Urinary bladder (tissue), 3 donors: ENCODE measurements at regions not wholly inside any gene's neighbourhood (a gene's known extent, or its start where the extent isn't known, plus 50 kb on each side); places are given as distances from the start of the nearest gene placed in this dataset.

Source experiments
- DNase-seq: peaks from one replicate; pipeline ENCODE4 v3.0.0-alpha.2; 2015; ENCODE audit errors: extremely low spot score
- H3K27ac ChIP-seq: one replicate; pipeline ENCODE4 v1.5.1; 2013; ENCODE audit warnings: low read depth, mild to moderate bottlenecking, moderate library complexity
- H3K36me3 ChIP-seq: one replicate; pipeline ENCODE4 v1.6.1; 2013; ENCODE audit warnings: mild to moderate bottlenecking, moderate library complexity; ENCODE audit not compliant: insufficient read depth
- H3K4me1 ChIP-seq: one replicate; pipeline ENCODE4 v1.6.1; 2013; ENCODE audit warnings: mild to moderate bottlenecking, moderate library complexity; ENCODE audit not compliant: insufficient read depth
- H3K4me3 ChIP-seq: one replicate; pipeline ENCODE4 v1.5.1; 2013; ENCODE audit warnings: low read depth, low read length
- WGBS: extraction: QIAGEN DNeasy Blood & Tissue Kit; methylation state at CpG from one replicate; pipeline ENCODE4 v1.1.7; 2013; 5-methylcytosine and 5-hydroxymethylcytosine counted together
- donor health status: healthy with polysubstance abuse.
- donor health status: healthy.

GRCh38 chr13:95352486-95352885 lies 51.2 kb upstream of the ABCC4 start:
- 0% methylated on average over 1 of the region's 1 CpG for WGBS
- Histone ChIP-seq H3K36me3 (no peaks in the 10 kb centered on the region), H3K27ac (no peak overlapping the region), H3K4me1 (no peaks in the 10 kb centered on the region), H3K4me3 (no peak overlapping the region)
- no peak for DNase-seq

GRCh38 chr13:95354156-95354555 lies 52.9 kb upstream of the ABCC4 start:
- H3K27ac ChIP-seq = no peak overlapping the region
- no peak overlapping the region for H3K4me3 ChIP-seq
- 49% methylated on average over 2 of the region's 2 CpGs for WGBS
- no peaks in the 10 kb centered on the region for H3K36me3 ChIP-seq
- DNase-seq = no peak
- H3K4me1 ChIP-seq = no peaks in the 10 kb centered on the region

- H3K4me1 ChIP-seq = no peaks in the 10 kb centered on the region
Measured at GRCh38 chr13:95354680-95355487, 53.6 kb upstream of the ABCC4 start.

GRCh38 chr13:95355494-95355893 lies 54.2 kb upstream of the ABCC4 start:
- no peak for DNase-seq
- Histone ChIP-seq H3K36me3 (no peaks in the 10 kb centered on the region), H3K27ac (no peak overlapping the region), H3K4me1 (no peaks in the 10 kb centered on the region), H3K4me3 (no peak overlapping the region)
- 56% methylated on average over 6 of the region's 6 CpGs for WGBS

More at GRCh38 chr13:95354680-95355487, 53.6 kb upstream of the ABCC4 start:
- 37% methylated on average over 4 of the region's 4 CpGs for WGBS
- H3K27ac ChIP-seq = no peak overlapping the region
- H3K4me3 ChIP-seq = no peak overlapping the region
- no peaks in the 10 kb centered on the region for H3K36me3 ChIP-seq
- no peak for DNase-seq

GRCh38 chr13:95356916-95357315 lies 55.7 kb upstream of the ABCC4 start:
- DNase-seq = no peak
- Histone ChIP-seq H3K36me3 (no peaks in the 10 kb centered on the region), H3K4me3 (no peak overlapping the region), H3K27ac (no peak overlapping the region), H3K4me1 (peaks cover 2% of the 10 kb centered on the region)
- WGBS = 83% methylated on average over 2 of the region's 2 CpGs

GRCh38 chr13:95357875-95358274 lies 56.6 kb upstream of the ABCC4 start:
- WGBS = 65% methylated on average over 4 of the region's 4 CpGs
- H3K4me1 ChIP-seq = peaks cover 2% of the 10 kb centered on the region
- DNase-seq = no peak

GRCh38 chr13:95360052-95360451 lies 58.8 kb upstream of the ABCC4 start:
- WGBS = 69% methylated on average over 3 of the region's 3 CpGs
- H3K4me3 ChIP-seq = no peak overlapping the region
- H3K4me1 ChIP-seq = peaks cover 2% of the 10 kb centered on the region
- DNase-seq = no peak
- no peak overlapping the region for H3K27ac ChIP-seq
- no peaks in the 10 kb centered on the region for H3K36me3 ChIP-seq

More at GRCh38 chr13:95357875-95358274, 56.6 kb upstream of the ABCC4 start:
- H3K4me3 ChIP-seq = no peak overlapping the region
- H3K36me3 ChIP-seq = no peaks in the 10 kb centered on the region
- H3K27ac ChIP-seq = no peak overlapping the region

- Histone ChIP-seq H3K36me3 (no peaks in the 10 kb centered on the region), H3K4me3 (no peak overlapping the region), H3K4me1 (peaks cover 2% of the 10 kb centered on the region), H3K27ac (no peak overlapping the region)
- no peak for DNase-seq
- 76% methylated on average over 9 of the region's 9 CpGs for WGBS
Measured at GRCh38 chr13:95360464-95361097, 59.3 kb upstream of the ABCC4 start.

GRCh38 chr13:95361686-95362085 lies 60.4 kb upstream of the ABCC4 start:
- Histone ChIP-seq H3K4me1 (peaks cover 2% of the 10 kb centered on the region), H3K4me3 (no peak overlapping the region), H3K36me3 (no peaks in the 10 kb centered on the region), H3K27ac (no peak overlapping the region)
- 74% methylated on average over 3 of the region's 3 CpGs for WGBS
- DNase-seq = no peak

GRCh38 chr13:95362666-95363065 lies 61.4 kb upstream of the ABCC4 start:
- no peak for DNase-seq
- no peaks in the 10 kb centered on the region for H3K36me3 ChIP-seq
- H3K4me1 ChIP-seq = peaks cover 2% of the 10 kb centered on the region
- no peak overlapping the region for H3K4me3 ChIP-seq
- WGBS = 70% methylated on average over 5 of the region's 5 CpGs
- H3K27ac ChIP-seq = no peak overlapping the region

- Histone ChIP-seq H3K4me1 (no peaks in the 10 kb centered on the region), H3K36me3 (no peaks in the 10 kb centered on the region), H3K27ac (no peak overlapping the region), H3K4me3 (no peak overlapping the region)
- WGBS = 54% methylated on average over 6 of the region's 6 CpGs
- DNase-seq = no peak
Measured at GRCh38 chr13:95367309-95367843, 66.1 kb upstream of the ABCC4 start.

GRCh38 chr13:95368998-95369397 lies 67.7 kb upstream of the ABCC4 start:
- DNase-seq = no peak
- Histone ChIP-seq H3K4me1 (no peaks in the 10 kb centered on the region), H3K36me3 (no peaks in the 10 kb centered on the region), H3K4me3 (no peak overlapping the region), H3K27ac (no peak overlapping the region)
- 91% methylated on average over 4 of the region's 4 CpGs for WGBS

GRCh38 chr13:95375706-95376105 lies 74.5 kb upstream of the ABCC4 start:
- Histone ChIP-seq H3K4me3 (no peak overlapping the region), H3K36me3 (no peaks in the 10 kb centered on the region), H3K27ac (no peak overlapping the region), H3K4me1 (no peaks in the 10 kb centered on the region)
- 0% methylated on average over 1 of the region's 1 CpG for WGBS
- no peak for DNase-seq

- no peak overlapping the region for H3K4me3 ChIP-seq
- H3K27ac ChIP-seq = no peak overlapping the region
- H3K4me1 ChIP-seq = no peaks in the 10 kb centered on the region
- WGBS = 78% methylated on average over 1 of the region's 1 CpG
- no peak for DNase-seq
- H3K36me3 ChIP-seq = no peaks in the 10 kb centered on the region
Measured at GRCh38 chr13:95378603-95379002, 77.4 kb upstream of the ABCC4 start.
